Epithelial cell of esophagus (primary cell): ENCODE measurements at regions not wholly inside any gene's neighbourhood (a gene's known extent, or its start where the extent isn't known, plus 50 kb on each side); places are given as distances from the start of the nearest gene placed in this dataset.
"Not testable (repeated sequence)": the region's sequence is repeated elsewhere in the genome, so short reads cannot be mapped to it uniquely, and the experiment has no call there.

Experiments used
- DNase-seq: peaks from one replicate; pipeline ENCODE4 v3.0.0; 2010; ENCODE audit warnings: low read depth
- H3K4me3 ChIP-seq: 2 replicates; pipeline ENCODE4 v1.5.1; 2011; ENCODE audit warnings: mild to moderate bottlenecking, low read length, control low read depth
- TF ChIP-seq, protein P1 (sequence below): IDR thresholded peaks from 2 replicates; pipeline ENCODE4 v1.5.1; 2011; ENCODE audit warnings: low read depth, mild to moderate bottlenecking, low read length, control low read depth, inconsistent platforms; ENCODE audit not compliant: insufficient read depth; ENCODE audit errors: missing control alignments

- H3K4me3 ChIP-seq: no peak overlapping the region
- TF ChIP-seq, protein P1, sequence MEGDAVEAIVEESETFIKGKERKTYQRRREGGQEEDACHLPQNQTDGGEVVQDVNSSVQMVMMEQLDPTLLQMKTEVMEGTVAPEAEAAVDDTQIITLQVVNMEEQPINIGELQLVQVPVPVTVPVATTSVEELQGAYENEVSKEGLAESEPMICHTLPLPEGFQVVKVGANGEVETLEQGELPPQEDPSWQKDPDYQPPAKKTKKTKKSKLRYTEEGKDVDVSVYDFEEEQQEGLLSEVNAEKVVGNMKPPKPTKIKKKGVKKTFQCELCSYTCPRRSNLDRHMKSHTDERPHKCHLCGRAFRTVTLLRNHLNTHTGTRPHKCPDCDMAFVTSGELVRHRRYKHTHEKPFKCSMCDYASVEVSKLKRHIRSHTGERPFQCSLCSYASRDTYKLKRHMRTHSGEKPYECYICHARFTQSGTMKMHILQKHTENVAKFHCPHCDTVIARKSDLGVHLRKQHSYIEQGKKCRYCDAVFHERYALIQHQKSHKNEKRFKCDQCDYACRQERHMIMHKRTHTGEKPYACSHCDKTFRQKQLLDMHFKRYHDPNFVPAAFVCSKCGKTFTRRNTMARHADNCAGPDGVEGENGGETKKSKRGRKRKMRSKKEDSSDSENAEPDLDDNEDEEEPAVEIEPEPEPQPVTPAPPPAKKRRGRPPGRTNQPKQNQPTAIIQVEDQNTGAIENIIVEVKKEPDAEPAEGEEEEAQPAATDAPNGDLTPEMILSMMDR: no peak
- no peak for DNase-seq
Observed at GRCh38 chr18:25544546-25545287, 192.8 kb upstream of the ZNF521 start.

DNA sequence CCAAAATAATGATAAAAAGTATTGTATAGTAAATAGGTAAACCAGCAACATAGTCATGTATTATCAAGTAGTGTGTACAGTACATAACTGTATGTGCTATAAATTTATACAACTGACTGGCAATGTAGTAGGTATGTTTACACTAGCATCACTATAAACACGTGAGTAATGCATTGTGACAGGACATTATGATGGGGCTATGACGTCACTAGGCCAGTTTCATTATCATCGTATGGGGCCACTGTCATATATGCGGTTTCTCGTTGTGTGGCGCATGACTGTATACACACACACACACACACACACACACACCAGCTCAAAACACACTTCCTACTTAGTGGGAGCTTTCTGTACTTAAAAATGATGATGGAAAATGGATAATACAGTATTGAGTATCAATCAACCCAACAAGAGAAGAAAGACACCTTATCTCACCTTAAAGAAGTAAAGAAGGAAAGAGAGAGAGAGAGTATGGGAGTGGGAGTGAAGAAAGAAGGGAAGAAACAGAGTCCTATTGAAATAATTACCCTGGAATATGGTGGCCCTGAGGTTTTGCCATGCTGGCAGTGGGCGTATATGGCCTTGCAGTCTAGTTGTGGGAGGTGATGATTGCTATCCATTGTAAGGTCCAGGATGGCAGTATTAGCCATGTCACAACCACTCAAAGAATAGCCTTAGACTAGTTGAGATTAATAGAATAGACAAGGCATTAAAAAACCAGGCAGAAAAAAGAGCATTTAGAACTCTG lies 186.4 kb upstream of the ZNF521 start:
- no peak overlapping the region for H3K4me3 ChIP-seq
- DNase-seq: no peak
- TF ChIP-seq, protein P1: no peak

DNA sequence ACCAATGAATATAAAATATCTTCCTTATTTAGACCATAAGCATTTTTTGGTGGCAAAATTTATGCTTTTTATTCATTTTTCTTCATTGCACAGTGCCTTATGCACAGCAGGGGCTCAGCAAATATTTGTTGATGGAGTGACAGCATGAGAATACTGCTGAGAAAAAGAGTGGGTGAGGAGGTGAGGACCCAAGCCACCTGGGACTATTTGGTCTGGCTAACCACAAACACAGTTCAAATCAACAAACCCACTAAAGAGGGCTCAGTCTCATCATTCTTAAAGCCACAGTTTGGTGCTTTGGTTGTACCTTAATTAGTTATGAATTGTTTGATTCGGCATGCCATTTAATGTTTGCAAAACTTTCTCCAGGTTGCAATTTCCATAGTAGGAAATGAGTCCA lies 183.5 kb upstream of the ZNF521 start:
- DNase-seq: no peak
- TF ChIP-seq, protein P1: no peak
- H3K4me3 ChIP-seq: no peak overlapping the region

GRCh38 chr18:25534401-25534800 lies 182.4 kb upstream of the ZNF521 start:
- TF ChIP-seq, protein P1: no peak
- H3K4me3 ChIP-seq: no peak overlapping the region
- DNase-seq: no peak

DNA sequence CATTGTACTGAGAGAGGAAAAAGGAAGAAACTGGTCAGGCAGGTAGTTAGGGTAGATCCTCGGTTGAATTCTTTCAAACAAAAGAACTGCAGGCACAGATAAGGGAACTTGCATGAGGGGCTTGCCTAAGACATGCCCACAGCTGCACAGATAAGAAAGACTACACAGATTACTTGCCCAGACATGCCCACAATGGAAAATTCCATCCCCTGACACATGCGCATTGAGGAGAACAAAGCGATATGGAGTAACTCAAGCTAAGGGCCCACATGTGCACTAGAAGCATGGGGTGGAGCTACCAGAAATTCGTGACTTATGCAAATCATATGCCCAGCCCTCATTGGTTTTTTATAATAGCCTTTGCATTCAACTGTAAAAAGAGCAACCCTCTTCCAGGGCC lies 181.3 kb upstream of the ZNF521 start:
- no peak overlapping the region for H3K4me3 ChIP-seq
- DNase-seq: peak; percentile 3
- TF ChIP-seq, protein P1: no peak

DNA sequence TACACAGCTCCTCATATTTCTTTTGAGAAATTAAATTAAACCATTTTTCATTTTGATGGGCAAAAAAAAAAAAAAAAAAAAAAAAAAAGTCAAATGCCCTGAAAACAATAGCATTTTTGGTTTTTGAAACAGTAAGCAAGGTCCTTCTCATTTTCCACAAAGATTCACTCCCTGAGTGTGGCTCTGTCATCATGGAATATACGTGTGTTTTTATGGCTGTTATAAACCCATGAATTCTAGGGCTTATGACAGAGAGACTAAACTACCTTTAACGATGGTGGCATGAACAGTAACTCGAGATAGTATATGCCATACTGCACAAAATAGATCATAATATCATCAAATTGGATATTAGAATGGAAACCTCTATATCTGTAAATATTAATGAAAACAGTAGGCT lies 179.2 kb upstream of the ZNF521 start:
- TF ChIP-seq, protein P1: no peak
- H3K4me3 ChIP-seq: no peak overlapping the region
- no peak for DNase-seq

- not testable (repeated sequence) for DNase-seq, H3K4me3 ChIP-seq
Observed at GRCh38 chr18:25525789-25526188, 173.8 kb upstream of the ZNF521 start.
